IPS-15b (cell line): ENCODE measurements at regions not wholly inside any gene's neighbourhood (a gene's known extent, or its start where the extent isn't known, plus 50 kb on each side); places are given as distances from the start of the nearest gene placed in this dataset.

Experiments
- H3K27me3 ChIP-seq: one replicate; pipeline ENCODE4 v1.6.1; 2013; ENCODE audit warnings: low read length; ENCODE audit not compliant: control insufficient read depth, insufficient read depth
- H3K36me3 ChIP-seq: one replicate; pipeline ENCODE4 v1.6.1; 2013; ENCODE audit warnings: low read length; ENCODE audit not compliant: control insufficient read depth, insufficient read depth
- H3K4me1 ChIP-seq: one replicate; pipeline ENCODE4 v1.6.1; 2013; ENCODE audit warnings: mild to moderate bottlenecking, low read length; ENCODE audit not compliant: control insufficient read depth, insufficient read depth
- H3K4me3 ChIP-seq: one replicate; pipeline ENCODE4 v1.5.1; 2013; ENCODE audit warnings: low read depth, low read length
- H3K9ac ChIP-seq: one replicate; pipeline ENCODE4 v1.6.1; 2013; ENCODE audit warnings: low read depth, mild to moderate bottlenecking, low read length
- H3K9me3 ChIP-seq: one replicate; pipeline ENCODE4 v1.6.1; 2013; ENCODE audit warnings: mild to moderate bottlenecking, low read length; ENCODE audit not compliant: control insufficient read depth, insufficient read depth

- Histone ChIP-seq H3K27me3 (no peaks in the 10 kb centered on the region), H3K9ac (no peak overlapping the region), H3K9me3 (no peaks in the 10 kb centered on the region), H3K4me1 (no peaks in the 10 kb centered on the region), H3K4me3 (no peak overlapping the region), H3K36me3 (no peaks in the 10 kb centered on the region)
Measured at GRCh38 chr9:29685531-29685930, 2112.2 kb upstream of the C9orf72 start.

DNA sequence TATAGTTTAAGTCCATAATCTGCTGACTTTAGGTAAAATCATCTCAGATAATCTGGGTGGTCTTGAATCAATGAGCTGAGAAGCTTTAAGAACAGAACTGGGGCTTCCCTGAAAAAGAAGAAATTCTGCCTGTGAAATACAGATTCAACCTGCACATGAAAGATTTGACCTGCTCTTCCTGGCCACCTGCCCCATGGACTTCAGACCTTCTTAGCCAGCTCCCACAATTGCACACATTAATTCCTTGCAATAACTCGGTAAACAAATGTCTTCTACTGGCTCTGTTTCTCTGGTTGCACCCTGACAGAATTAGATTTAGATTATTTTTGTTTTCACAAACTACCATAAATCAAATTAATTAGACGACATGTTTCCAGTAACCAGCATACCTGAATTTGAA, 2117.9 kb upstream of the C9orf72 start:
- H3K9me3 ChIP-seq, result no peaks in the 10 kb centered on the region
- no peaks in the 10 kb centered on the region for H3K4me1 ChIP-seq
- no peak overlapping the region for H3K4me3 ChIP-seq
- no peaks in the 10 kb centered on the region for H3K27me3 ChIP-seq
- no peaks in the 10 kb centered on the region for H3K36me3 ChIP-seq
- no peak overlapping the region for H3K9ac ChIP-seq

DNA sequence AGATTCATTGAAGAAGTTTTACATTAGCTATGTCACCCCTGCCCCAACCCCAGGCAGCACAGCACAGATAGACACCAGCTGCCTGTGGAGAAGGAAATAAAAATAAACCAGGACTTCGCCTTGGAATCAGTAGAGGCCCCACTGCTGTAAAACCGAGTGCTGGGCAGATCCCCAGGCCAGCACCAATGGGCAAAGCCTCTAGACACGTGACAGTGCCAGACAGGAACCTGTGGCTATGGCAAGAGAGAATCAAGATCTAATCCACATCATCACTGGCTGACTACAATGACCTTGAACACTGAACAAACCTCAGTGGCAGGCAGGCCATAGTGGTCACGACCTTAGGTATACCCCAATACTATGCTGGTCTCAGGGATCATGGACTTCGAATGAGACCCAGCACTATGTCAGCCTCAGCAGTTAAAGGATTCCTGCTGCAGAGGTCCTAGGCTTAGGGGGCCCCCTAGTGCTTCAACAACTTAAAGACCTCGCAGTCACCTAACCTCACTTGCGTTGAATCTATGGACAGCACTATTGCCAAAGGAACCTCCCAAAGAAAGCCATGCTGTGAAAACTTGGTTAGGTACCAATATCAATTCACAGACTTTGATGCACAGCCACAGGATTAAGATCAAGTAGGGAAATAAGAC, 2118.6 kb upstream of the C9orf72 start:
- Histone ChIP-seq H3K9ac (no peak overlapping the region), H3K36me3 (no peaks in the 10 kb centered on the region), H3K27me3 (no peaks in the 10 kb centered on the region), H3K4me3 (no peak overlapping the region), H3K4me1 (no peaks in the 10 kb centered on the region), H3K9me3 (no peaks in the 10 kb centered on the region)

GRCh38 chr9:29697011-29697410, 2123.7 kb upstream of the C9orf72 start:
- Histone ChIP-seq H3K4me1 (no peaks in the 10 kb centered on the region), H3K4me3 (no peak overlapping the region), H3K9me3 (no peaks in the 10 kb centered on the region), H3K9ac (no peak overlapping the region), H3K27me3 (no peaks in the 10 kb centered on the region), H3K36me3 (no peaks in the 10 kb centered on the region)

GRCh38 chr9:29701559-29701958, 2128.3 kb upstream of the C9orf72 start:
- no peak overlapping the region for H3K4me3 ChIP-seq
- no peaks in the 10 kb centered on the region for H3K27me3 ChIP-seq
- H3K36me3 ChIP-seq, result no peaks in the 10 kb centered on the region
- no peaks in the 10 kb centered on the region for H3K4me1 ChIP-seq
- no peak overlapping the region for H3K9ac ChIP-seq
- no peaks in the 10 kb centered on the region for H3K9me3 ChIP-seq

- Histone ChIP-seq H3K4me1 (no peaks in the 10 kb centered on the region), H3K36me3 (no peaks in the 10 kb centered on the region), H3K4me3 (no peak overlapping the region), H3K9ac (no peak overlapping the region), H3K27me3 (no peaks in the 10 kb centered on the region), H3K9me3 (no peaks in the 10 kb centered on the region)
Measured at GRCh38 chr9:29701971-29702370, 2128.7 kb upstream of the C9orf72 start.

DNA sequence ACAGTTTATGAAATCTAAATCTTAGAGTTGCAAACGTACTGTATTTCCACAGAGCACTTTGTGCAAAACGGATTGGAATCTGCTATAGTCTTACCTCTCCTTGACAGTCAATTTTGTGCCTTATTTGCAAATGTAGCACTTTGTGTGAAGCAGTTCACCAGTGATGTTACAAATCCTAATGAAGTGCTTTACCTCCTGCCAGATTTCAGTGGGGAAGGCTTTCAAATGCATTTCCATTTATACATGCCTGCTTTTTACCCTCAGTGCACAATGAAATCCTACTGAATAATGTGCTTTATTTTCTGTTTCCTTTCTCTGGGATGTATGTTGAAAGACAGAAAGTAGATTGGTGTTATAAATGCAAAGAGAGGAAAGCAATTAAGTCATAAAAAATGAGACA, 2141.6 kb upstream of the C9orf72 start:
- H3K27me3 ChIP-seq, result no peaks in the 10 kb centered on the region
- H3K36me3 ChIP-seq, result no peaks in the 10 kb centered on the region
- no peaks in the 10 kb centered on the region for H3K4me1 ChIP-seq
- H3K4me3 ChIP-seq, result no peak overlapping the region
- H3K9me3 ChIP-seq, result no peaks in the 10 kb centered on the region
- no peak overlapping the region for H3K9ac ChIP-seq

DNA sequence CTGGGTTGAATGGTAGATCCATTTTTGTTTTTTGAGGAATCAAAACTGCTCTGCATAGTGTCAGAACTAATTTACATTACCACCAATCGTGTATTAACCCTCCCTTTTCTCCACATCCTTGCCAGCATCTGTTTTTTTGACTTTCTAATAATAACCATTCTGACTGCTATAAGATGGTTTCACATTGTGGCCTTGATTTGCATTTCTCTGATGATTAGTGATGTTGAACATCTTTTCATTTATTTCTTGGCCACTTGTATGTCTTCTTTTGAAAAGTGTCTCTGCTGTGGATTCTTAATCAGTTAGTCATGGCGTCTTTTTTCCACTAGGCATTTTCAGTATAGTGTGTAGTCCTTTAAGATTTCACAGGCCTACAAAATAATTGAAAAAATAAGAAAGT, 2144.3 kb upstream of the C9orf72 start:
- Histone ChIP-seq H3K4me3 (no peak overlapping the region), H3K9ac (no peak overlapping the region), H3K9me3 (no peaks in the 10 kb centered on the region)

GRCh38 chr9:29730163-29730562, 2156.9 kb upstream of the C9orf72 start:
- Histone ChIP-seq H3K27me3 (no peaks in the 10 kb centered on the region), H3K9ac (no peak overlapping the region), H3K4me3 (no peak overlapping the region)

More for the DNA sequence above, 2144.3 kb upstream of the C9orf72 start:
- Histone ChIP-seq H3K4me1 (no peaks in the 10 kb centered on the region), H3K27me3 (no peaks in the 10 kb centered on the region), H3K36me3 (no peaks in the 10 kb centered on the region)

DNA sequence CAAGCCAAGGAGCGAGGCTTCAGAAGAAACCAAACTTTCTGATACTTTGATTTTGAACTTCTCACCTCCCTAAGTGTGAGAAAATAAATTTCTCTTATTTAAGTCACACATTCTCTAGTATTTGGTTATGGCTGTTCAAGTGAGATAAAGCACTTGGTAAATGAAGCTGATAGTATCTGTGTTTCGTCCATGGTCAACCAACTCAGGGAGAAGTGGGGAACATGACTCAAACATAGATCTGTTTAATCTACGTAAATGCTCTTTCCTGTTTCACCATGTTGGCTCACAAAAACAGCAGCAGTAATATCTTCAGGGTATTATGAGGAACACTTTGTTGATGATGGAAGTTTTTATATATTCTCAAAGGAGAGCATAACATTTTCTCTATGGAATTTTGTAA, 2167.2 kb upstream of the C9orf72 start:
- H3K9ac ChIP-seq, result no peak overlapping the region
- H3K4me3 ChIP-seq, result no peak overlapping the region
- H3K9me3 ChIP-seq, result no peaks in the 10 kb centered on the region
- no peaks in the 10 kb centered on the region for H3K27me3 ChIP-seq
- H3K4me1 ChIP-seq, result no peaks in the 10 kb centered on the region
- no peaks in the 10 kb centered on the region for H3K36me3 ChIP-seq

More at GRCh38 chr9:29730163-29730562, 2156.9 kb upstream of the C9orf72 start:
- Histone ChIP-seq H3K9me3 (no peaks in the 10 kb centered on the region), H3K4me1 (no peaks in the 10 kb centered on the region), H3K36me3 (no peaks in the 10 kb centered on the region)

- H3K4me3 ChIP-seq, result no peak overlapping the region
- H3K36me3 ChIP-seq, result no peaks in the 10 kb centered on the region
- H3K9ac ChIP-seq, result no peak overlapping the region
- H3K27me3 ChIP-seq, result no peaks in the 10 kb centered on the region
- no peaks in the 10 kb centered on the region for H3K4me1 ChIP-seq
- no peaks in the 10 kb centered on the region for H3K9me3 ChIP-seq
Measured at GRCh38 chr9:29741169-29741568, 2167.9 kb upstream of the C9orf72 start.

- H3K4me1 ChIP-seq, result no peaks in the 10 kb centered on the region
- no peak overlapping the region for H3K9ac ChIP-seq
- no peaks in the 10 kb centered on the region for H3K27me3 ChIP-seq
Measured at GRCh38 chr9:29750062-29750461, 2176.8 kb upstream of the C9orf72 start.

More at GRCh38 chr9:29750062-29750461, 2176.8 kb upstream of the C9orf72 start:
- H3K36me3 ChIP-seq, result no peaks in the 10 kb centered on the region
- no peak overlapping the region for H3K4me3 ChIP-seq
- H3K9me3 ChIP-seq, result no peaks in the 10 kb centered on the region
